Testis (tissue), 2 donors: ENCODE measurements at regions not wholly inside any gene's neighbourhood (a gene's known extent, or its start where the extent isn't known, plus 50 kb on each side); places are given as distances from the start of the nearest gene placed in this dataset.

Source experiments
- CTCF ChIP-seq, 3 experiments: fragments of 450-650 bp in 2 of 3; fragments of 200-600 bp in 1 of 3; sonication (generic) in 1 of 3; IDR thresholded peaks; one replicate each; pipeline ENCODE4 v1.5.1; 2016 to 2019; ENCODE audit warnings: antibody characterized with exemption in 3 of 3, mild to moderate bottlenecking in 2 of 3, moderate library complexity in 1 of 3
- POLR2A ChIP-seq: fragments of 450-650 bp; IDR thresholded peaks from one replicate; pipeline ENCODE4 v1.6.1; 2017; ENCODE audit warnings: antibody characterized with exemption, mild to moderate bottlenecking, moderate library complexity

- TF ChIP-seq CTCF (IDR thresholded peaks at IDR 0.05): no peak
- no peak for TF ChIP-seq POLR2A
Observed at GRCh38 chr5:67495072-67495471, 298.5 kb upstream of the CD180 start.
